Esophagus muscularis mucosa (tissue), 3 donors: ENCODE measurements at regions not wholly inside any gene's neighbourhood (a gene's known extent, or its start where the extent isn't known, plus 50 kb on each side); places are given as distances from the start of the nearest gene placed in this dataset.

ENCODE experiments used
- CTCF ChIP-seq, 3 experiments: fragments of 200-600 bp in 2 of 3; fragments of 450-650 bp in 1 of 3; sonication (generic) in 2 of 3; IDR thresholded peaks; one replicate each; pipeline ENCODE4 v1.5.1; 2017 to 2019; ENCODE audit warnings: antibody characterized with exemption in 3 of 3, mild to moderate bottlenecking in 2 of 3, moderate library complexity in 1 of 3
- POLR2A ChIP-seq: fragments of 450-650 bp; IDR thresholded peaks from one replicate; pipeline ENCODE4 v1.6.1; 2017; ENCODE audit warnings: antibody characterized with exemption, moderate library complexity, mild to moderate bottlenecking, low read depth

DNA sequence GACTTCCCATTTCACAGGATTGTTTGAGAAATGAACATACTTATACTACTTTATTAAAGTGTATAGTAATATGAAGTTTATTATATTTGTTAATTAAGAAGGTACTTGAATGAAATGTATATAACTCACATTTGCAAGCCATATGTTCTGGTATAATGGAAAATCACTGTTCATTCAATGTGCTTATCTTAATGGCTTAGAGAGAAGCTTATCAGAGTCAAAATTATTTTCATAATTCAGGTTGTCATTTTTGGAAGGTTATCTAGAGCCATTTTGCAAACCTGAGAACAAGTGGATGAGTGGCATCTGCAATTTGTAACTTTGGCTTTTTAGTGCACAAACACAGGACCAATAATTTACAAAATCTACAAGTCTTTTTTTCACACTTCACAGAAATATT, 621.0 kb downstream of the ARL4A start:
- no peak for TF ChIP-seq POLR2A
- TF ChIP-seq CTCF (IDR thresholded peaks at IDR 0.05): no peak
